NB4 (cell line): ENCODE measurements at regions not wholly inside any gene's neighbourhood (a gene's known extent, or its start where the extent isn't known, plus 50 kb on each side); places are given as distances from the start of the nearest gene placed in this dataset.

ENCODE experiments used
- MYC ChIP-seq: IDR thresholded peaks from 2 replicates; pipeline ENCODE4 v1.6.1; 2011; ENCODE audit warnings: low read depth, low read length
- POLR2A ChIP-seq: IDR thresholded peaks from 2 replicates; pipeline ENCODE4 v1.6.1; 2011; ENCODE audit warnings: mild to moderate bottlenecking; ENCODE audit not compliant: insufficient read length; ENCODE audit errors: extremely low read depth
- TF ChIP-seq, protein P1 (sequence below): IDR thresholded peaks from one replicate; pipeline ENCODE4 v1.5.1; 2012; ENCODE audit warnings: low read depth, low read length
- TF ChIP-seq, protein P2 (sequence below): IDR thresholded peaks from 2 replicates; pipeline ENCODE4 v1.6.1; 2011; ENCODE audit warnings: low read depth, low read length

DNA sequence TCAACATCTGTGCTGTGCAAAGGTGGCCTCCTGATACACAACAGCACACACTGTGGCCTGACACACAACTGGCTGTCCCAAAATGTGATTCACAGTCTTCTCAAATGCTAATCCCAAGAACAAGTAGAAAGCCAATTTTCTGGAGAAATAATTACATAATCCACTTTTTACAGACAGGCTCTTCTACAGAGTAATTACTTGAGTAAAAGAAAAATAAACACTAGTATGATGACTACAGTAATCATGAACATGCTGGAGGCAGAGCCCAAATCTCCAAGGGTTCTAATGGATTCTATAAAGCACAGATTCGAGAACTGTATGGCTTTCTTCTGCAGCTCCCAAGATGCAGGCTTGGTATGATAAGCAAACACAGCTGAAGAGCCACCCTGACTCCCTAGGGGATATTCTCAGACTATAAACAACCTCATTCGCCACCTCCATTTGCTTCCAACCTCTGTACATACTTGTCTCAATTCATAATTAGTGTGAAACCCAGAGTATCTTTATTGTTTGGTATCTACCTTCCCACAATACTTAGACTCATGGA is 81.9 kb downstream of the SIPA1L2 start:
- TF ChIP-seq, protein P1, sequence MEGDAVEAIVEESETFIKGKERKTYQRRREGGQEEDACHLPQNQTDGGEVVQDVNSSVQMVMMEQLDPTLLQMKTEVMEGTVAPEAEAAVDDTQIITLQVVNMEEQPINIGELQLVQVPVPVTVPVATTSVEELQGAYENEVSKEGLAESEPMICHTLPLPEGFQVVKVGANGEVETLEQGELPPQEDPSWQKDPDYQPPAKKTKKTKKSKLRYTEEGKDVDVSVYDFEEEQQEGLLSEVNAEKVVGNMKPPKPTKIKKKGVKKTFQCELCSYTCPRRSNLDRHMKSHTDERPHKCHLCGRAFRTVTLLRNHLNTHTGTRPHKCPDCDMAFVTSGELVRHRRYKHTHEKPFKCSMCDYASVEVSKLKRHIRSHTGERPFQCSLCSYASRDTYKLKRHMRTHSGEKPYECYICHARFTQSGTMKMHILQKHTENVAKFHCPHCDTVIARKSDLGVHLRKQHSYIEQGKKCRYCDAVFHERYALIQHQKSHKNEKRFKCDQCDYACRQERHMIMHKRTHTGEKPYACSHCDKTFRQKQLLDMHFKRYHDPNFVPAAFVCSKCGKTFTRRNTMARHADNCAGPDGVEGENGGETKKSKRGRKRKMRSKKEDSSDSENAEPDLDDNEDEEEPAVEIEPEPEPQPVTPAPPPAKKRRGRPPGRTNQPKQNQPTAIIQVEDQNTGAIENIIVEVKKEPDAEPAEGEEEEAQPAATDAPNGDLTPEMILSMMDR: no peak
- TF ChIP-seq MYC: no peak
- no peak for TF ChIP-seq POLR2A
- TF ChIP-seq, protein P2, sequence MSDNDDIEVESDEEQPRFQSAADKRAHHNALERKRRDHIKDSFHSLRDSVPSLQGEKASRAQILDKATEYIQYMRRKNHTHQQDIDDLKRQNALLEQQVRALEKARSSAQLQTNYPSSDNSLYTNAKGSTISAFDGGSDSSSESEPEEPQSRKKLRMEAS: no peak
